MM.1S (cell line): ENCODE measurements at regions not wholly inside any gene's neighbourhood (a gene's known extent, or its start where the extent isn't known, plus 50 kb on each side); places are given as distances from the start of the nearest gene placed in this dataset.

Experiments used
- DNase-seq: peaks from one replicate; pipeline ENCODE4 v3.0.0-alpha.2; 2015
- H2AFZ ChIP-seq: fragments of 300-600 bp; sonication (generic); 2 replicates; pipeline ENCODE4 v1.6.0; 2016; ENCODE audit warnings: antibody characterized with exemption, low read length
- H3F3A ChIP-seq: fragments of 300-600 bp; sonication (generic); 2 replicates; pipeline ENCODE4 v1.6.1; 2016; ENCODE audit warnings: mild to moderate bottlenecking, antibody characterized with exemption, low read length, moderate library complexity, mixed read lengths; ENCODE audit not compliant: insufficient read depth
- H3K27ac ChIP-seq: fragments of 300-600 bp; sonication (generic); 2 replicates; pipeline ENCODE4 v1.5.1; 2016; ENCODE audit warnings: mild to moderate bottlenecking, low read length
- H3K27me3 ChIP-seq: fragments of 300-600 bp; sonication (generic); replicated peaks from 2 replicates; pipeline ENCODE4 v1.6.0; 2016; ENCODE audit warnings: low read length; ENCODE audit not compliant: insufficient read depth
- H3K36me3 ChIP-seq: fragments of 300-600 bp; sonication (generic); replicated peaks from 2 replicates; pipeline ENCODE4 v1.6.1; 2016; ENCODE audit warnings: mild to moderate bottlenecking, low read length, mixed read lengths; ENCODE audit not compliant: insufficient read depth
- H3K4me1 ChIP-seq: fragments of 300-600 bp; sonication (generic); 2 replicates; pipeline ENCODE4 v1.6.1; 2016; ENCODE audit warnings: low read length, mixed read lengths
- H3K4me2 ChIP-seq: fragments of 300-600 bp; sonication (generic); 2 replicates; pipeline ENCODE4 v1.6.0; 2016; ENCODE audit warnings: low read depth, low read length
- H3K4me3 ChIP-seq: fragments of 300-600 bp; sonication (generic); 2 replicates; pipeline ENCODE4 v1.5.1; 2016; ENCODE audit warnings: low read length, mixed read lengths
- H3K79me2 ChIP-seq: fragments of 300-600 bp; sonication (generic); 2 replicates; pipeline ENCODE4 v1.6.1; 2016; ENCODE audit warnings: mixed run types, low read length, mixed read lengths
- H3K9ac ChIP-seq: fragments of 300-600 bp; sonication (generic); 2 replicates; pipeline ENCODE4 v1.6.1; 2016; ENCODE audit warnings: low read length, mixed read lengths
- H3K9me2 ChIP-seq: fragments of 300-600 bp; sonication (generic); replicated peaks from 2 replicates; pipeline ENCODE4 v1.6.1; 2016; ENCODE audit warnings: mild to moderate bottlenecking, low read length, mixed read lengths; ENCODE audit not compliant: insufficient read depth
- H3K9me3 ChIP-seq: fragments of 300-600 bp; sonication (generic); replicated peaks from 2 replicates; pipeline ENCODE4 v1.6.1; 2016; ENCODE audit warnings: mild to moderate bottlenecking, low read length, mixed read lengths; ENCODE audit not compliant: insufficient read depth
- H4K20me1 ChIP-seq: fragments of 300-600 bp; sonication (generic); 2 replicates; pipeline ENCODE4 v1.6.1; 2016; ENCODE audit warnings: mild to moderate bottlenecking, low read length, moderate library complexity, mixed read lengths; ENCODE audit not compliant: insufficient read depth
- EZH2 ChIP-seq: fragments of 300-600 bp; sonication (generic); optimal IDR thresholded peaks from 2 replicates; pipeline ENCODE3; 2017; ENCODE audit warnings: low read depth, mild to moderate bottlenecking, antibody characterized with exemption, low read length, mixed read lengths
- EZH2phosphoT487 ChIP-seq: fragments of 300-600 bp; sonication (generic); IDR thresholded peaks from 2 replicates; pipeline ENCODE4 v1.6.1; 2018; ENCODE audit warnings: antibody characterized with exemption, low read length
- TF ChIP-seq, protein P1 (sequence below): fragments of 300-600 bp; sonication (generic); IDR thresholded peaks from 2 replicates; pipeline ENCODE4 v1.5.1; 2016; ENCODE audit warnings: antibody characterized with exemption, low read length, mixed read lengths

DNA sequence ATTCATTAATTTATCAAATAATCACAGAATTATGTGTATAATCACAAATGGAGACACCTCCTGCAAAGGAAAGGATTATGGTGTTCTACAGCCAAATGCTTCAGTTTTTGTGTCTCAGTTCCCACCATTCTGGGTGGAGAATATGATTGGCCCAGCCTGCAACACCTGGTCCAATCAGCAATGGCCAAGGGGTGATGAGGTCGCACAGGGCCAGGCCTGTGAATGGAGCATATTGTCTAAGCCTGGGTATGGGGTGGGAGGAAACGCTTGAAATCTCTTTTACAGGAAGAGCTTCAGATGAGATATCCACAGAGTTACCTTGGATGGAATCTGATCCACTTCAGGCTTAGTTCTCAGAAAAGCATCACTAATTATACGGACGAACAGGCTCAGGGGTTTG, 271.6 kb downstream of the DHX35 start:
- Histone ChIP-seq H3F3A (no peaks in the 10 kb centered on the region), H3K27me3 (no peaks in the 10 kb centered on the region), H4K20me1 (no peaks in the 10 kb centered on the region), H3K27ac (no peak overlapping the region), H3K4me1 (no peaks in the 10 kb centered on the region), H3K9me3 (no peaks in the 10 kb centered on the region), H3K9ac (no peak overlapping the region), H3K4me2 (no peak overlapping the region), H3K79me2 (no peaks in the 10 kb centered on the region), H3K4me3 (no peak overlapping the region), H3K36me3 (no peaks in the 10 kb centered on the region), H3K9me2 (no peaks in the 10 kb centered on the region), H2AFZ (no peak overlapping the region)
- TF ChIP-seq EZH2phosphoT487 (no peak), EZH2 (no peak)
- TF ChIP-seq, protein P1, sequence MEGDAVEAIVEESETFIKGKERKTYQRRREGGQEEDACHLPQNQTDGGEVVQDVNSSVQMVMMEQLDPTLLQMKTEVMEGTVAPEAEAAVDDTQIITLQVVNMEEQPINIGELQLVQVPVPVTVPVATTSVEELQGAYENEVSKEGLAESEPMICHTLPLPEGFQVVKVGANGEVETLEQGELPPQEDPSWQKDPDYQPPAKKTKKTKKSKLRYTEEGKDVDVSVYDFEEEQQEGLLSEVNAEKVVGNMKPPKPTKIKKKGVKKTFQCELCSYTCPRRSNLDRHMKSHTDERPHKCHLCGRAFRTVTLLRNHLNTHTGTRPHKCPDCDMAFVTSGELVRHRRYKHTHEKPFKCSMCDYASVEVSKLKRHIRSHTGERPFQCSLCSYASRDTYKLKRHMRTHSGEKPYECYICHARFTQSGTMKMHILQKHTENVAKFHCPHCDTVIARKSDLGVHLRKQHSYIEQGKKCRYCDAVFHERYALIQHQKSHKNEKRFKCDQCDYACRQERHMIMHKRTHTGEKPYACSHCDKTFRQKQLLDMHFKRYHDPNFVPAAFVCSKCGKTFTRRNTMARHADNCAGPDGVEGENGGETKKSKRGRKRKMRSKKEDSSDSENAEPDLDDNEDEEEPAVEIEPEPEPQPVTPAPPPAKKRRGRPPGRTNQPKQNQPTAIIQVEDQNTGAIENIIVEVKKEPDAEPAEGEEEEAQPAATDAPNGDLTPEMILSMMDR, result no peak
- no peak for DNase-seq

- no peak overlapping the region for H2AFZ ChIP-seq
- no peak overlapping the region for H3K27ac ChIP-seq
- no peak for DNase-seq
- TF ChIP-seq EZH2phosphoT487, result no peak
- TF ChIP-seq EZH2, result no peak
- TF ChIP-seq, protein P1, result no peak
- no peaks in the 10 kb centered on the region for H4K20me1 ChIP-seq
- H3K36me3 ChIP-seq, result no peaks in the 10 kb centered on the region
- no peak overlapping the region for H3K4me3 ChIP-seq
- H3K4me2 ChIP-seq, result no peak overlapping the region
- no peaks in the 10 kb centered on the region for H3K27me3 ChIP-seq
- no peaks in the 10 kb centered on the region for H3K79me2 ChIP-seq
- no peaks in the 10 kb centered on the region for H3K4me1 ChIP-seq
- no peak overlapping the region for H3K9ac ChIP-seq
- no peaks in the 10 kb centered on the region for H3K9me3 ChIP-seq
- no peaks in the 10 kb centered on the region for H3F3A ChIP-seq
- no peaks in the 10 kb centered on the region for H3K9me2 ChIP-seq
These were observed 265.3 kb downstream of the DHX35 start for GRCh38 chr20:39227416-39227815.

DNA sequence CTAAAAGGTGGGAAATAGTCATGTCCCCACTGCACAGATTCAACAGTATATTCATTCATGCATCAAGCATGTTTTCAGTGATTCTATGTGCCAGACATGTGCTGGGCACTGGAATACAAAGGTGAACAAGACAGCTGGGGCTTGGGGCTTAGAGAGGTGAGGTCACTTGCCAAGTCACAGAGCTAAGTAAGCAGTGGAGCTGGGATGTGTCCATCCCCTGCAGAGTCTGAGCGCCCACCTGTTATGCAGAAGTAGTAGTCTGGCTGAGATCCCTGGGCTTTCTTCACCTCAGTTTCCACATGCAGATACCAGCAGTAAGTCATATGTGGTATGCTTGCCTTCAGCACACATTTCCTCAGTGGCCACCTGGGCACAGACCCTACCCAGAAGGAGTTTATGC, 263.8 kb downstream of the DHX35 start:
- no peaks in the 10 kb centered on the region for H3F3A ChIP-seq
- no peak overlapping the region for H3K4me2 ChIP-seq
- H3K4me3 ChIP-seq, result no peak overlapping the region
- no peak overlapping the region for H3K27ac ChIP-seq
- DNase-seq, result no peak
- H3K27me3 ChIP-seq, result no peaks in the 10 kb centered on the region
- no peak for TF ChIP-seq EZH2phosphoT487
- TF ChIP-seq, protein P1, result no peak
- TF ChIP-seq EZH2, result no peak
- H3K79me2 ChIP-seq, result no peaks in the 10 kb centered on the region
- no peak overlapping the region for H2AFZ ChIP-seq
- H3K9me3 ChIP-seq, result no peaks in the 10 kb centered on the region
- H3K9me2 ChIP-seq, result no peaks in the 10 kb centered on the region
- H4K20me1 ChIP-seq, result no peaks in the 10 kb centered on the region
- no peak overlapping the region for H3K9ac ChIP-seq
- no peaks in the 10 kb centered on the region for H3K4me1 ChIP-seq
- H3K36me3 ChIP-seq, result no peaks in the 10 kb centered on the region
